GM21515 (cell line): ENCODE measurements at regions not wholly inside any gene's neighbourhood (a gene's known extent, or its start where the extent isn't known, plus 50 kb on each side); places are given as distances from the start of the nearest gene placed in this dataset.
"Not testable (repeated sequence)": the region's sequence is repeated elsewhere in the genome, so short reads cannot be mapped to it uniquely, and the experiment has no call there.

Experiments
- ATAC-seq: cut with Tn5 transposase; IDR thresholded peaks from one replicate; pipeline ENCODE4 v1.9.1; 2021; ENCODE audit not compliant: unreplicated experiment

DNA sequence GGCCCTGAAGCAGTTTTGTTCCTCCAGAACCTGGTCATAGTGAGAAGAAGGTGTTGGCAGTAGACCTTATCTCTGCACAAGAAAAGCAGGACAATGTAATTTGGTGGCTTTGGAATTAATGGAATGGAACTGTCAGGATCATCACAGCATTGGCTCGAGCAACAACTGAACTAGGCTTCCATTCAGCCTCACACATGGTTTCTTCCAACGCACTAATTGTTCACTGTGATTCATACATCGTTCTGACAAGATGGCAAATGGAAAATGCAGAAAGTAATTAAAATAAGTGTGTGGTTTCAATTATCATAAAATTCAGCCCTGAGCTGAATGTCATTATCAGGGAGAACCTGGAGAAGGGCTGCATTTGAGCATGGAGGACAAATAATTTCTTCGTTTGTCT is 80.6 kb downstream of the MFSD1 start:
- no peak for ATAC-seq

GRCh38 chr3:158896729-158897128 is 94.9 kb downstream of the MFSD1 start:
- no peak for ATAC-seq

DNA sequence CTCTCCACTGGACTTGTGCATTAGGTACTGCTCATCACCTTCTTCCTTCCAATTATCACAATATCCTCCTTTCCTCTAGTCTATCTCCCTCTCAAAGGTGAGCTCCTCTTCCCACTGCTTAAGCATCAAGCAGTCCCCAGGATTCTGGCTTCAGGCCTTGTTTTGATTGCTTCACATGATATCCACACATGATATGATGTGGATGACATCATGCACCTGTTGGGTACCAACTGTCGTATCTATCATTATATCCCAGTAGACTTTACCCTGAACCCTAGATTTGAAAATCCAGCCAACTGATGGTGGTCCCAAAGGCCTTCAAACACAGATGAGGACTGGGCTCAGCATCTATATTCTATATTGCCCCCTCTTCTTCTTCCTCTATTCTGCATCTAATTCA is 104.9 kb downstream of the MFSD1 start:
- ATAC-seq = no peak

DNA sequence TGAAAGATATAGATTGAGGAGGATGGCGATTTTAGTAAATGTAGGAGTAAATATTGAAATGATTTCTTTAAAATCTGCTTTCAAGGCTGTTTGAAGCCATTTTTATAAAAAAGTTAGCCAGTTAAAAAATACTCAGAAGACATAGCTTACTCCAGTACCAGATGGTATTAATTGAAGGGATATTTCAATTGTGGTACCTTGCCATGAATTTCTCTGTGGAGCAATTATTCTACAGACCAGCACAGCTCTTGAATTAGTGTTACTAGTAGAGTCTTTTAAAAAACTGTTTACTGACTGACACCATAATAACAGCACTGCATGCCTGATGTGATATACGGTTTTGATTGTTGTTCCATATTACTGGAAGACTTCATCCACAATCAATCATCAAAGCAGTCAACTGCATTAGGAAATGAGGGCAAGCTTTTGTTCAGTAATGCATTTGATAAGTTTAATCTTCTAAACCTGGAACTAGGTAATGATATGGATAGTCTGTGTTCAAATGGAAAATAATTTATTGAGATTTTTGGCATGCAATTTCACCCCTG is 106.4 kb downstream of the MFSD1 start:
- no peak for ATAC-seq

- no peak for ATAC-seq
Observed at GRCh38 chr3:158909870-158910269, 108.0 kb downstream of the MFSD1 start.

- ATAC-seq = no peak
Observed at GRCh38 chr3:158911586-158911985, 109.7 kb downstream of the MFSD1 start.

DNA sequence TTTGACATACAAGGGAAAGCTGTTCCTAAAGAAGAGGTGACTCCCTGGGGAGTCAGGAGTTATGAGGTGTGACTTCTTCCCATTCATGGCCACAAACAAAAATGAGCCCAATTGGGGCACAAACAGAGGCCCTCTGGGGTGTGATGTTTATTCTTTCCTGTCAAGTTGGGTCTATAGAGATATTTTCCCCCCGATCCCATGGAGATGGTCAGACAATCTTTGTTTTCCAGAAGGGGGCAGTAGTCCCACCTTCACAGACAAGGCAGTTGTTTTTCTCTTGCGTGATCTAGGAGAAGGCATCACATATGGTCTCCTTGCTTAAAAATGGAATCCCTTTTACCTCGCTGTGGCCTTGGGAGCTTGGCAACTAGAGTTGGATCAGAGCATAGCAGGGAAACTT is 110.3 kb downstream of the MFSD1 start:
- ATAC-seq = no peak

- ATAC-seq = no peak
Observed at GRCh38 chr3:158912621-158913020, 110.8 kb downstream of the MFSD1 start.

GRCh38 chr3:158916111-158916510 is 114.3 kb downstream of the MFSD1 start:
- no peak for ATAC-seq

DNA sequence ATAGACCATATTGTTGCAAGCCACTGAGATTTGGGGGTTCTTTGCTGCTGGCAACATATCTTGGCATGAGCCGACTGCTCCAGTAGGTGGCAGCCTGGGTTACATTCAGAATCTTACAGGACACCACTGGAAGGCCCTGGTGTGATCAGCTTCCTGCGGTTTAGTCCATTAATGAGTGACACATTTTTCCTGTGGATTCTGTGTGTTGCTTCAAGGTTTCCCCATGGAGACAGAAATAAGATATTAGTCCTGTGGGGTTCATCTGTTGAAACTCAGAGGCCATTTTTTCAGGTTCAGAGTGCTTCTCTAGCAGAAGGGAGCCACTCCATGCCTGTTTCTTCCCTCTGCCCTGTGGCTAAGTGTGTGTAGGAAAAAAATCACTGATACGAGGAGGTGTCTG is 116.2 kb downstream of the MFSD1 start:
- ATAC-seq = peak; percentile 83

GRCh38 chr3:158918451-158918850 is 116.6 kb downstream of the MFSD1 start:
- no peak for ATAC-seq

DNA sequence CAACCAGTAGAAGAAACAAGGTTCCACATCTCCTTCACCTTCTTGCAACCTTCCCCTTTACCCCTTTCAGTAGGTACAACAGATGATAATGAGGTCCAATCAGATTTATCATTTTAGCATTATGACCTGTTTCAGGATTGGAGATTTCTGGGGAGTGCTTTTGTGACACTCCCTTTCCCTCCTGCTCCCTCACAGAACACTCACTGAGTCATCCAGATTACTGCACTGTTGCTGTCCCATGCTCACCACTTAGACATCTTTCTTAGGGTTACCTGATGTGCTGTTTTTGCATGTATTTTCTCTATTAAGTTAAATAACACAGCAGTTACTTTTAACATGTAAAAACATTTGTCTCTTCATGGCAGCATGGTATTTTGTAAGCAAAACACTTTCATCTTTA is 118.5 kb downstream of the MFSD1 start:
- no peak for ATAC-seq

DNA sequence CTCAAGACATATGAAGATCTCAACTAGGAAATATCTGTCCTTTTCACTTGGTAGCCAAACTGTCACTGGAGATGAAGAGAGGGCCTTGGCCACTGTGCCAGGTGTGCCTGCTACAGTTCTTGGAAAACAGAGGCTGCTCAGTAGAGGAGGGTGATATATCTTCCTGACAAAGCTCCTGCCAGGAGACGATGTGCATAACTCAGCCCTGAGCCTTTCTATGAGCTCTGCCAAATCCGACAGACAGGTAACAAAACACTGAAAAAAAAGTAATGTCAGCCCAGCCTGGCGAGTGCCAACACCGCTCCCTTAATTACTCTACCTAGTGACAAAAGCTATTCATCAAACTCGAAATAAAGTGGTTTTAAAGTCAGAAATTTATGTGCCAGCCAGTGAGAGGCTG is 123.2 kb downstream of the MFSD1 start:
- ATAC-seq = no peak

GRCh38 chr3:158925828-158926494 is 124.1 kb downstream of the MFSD1 start:
- no peak for ATAC-seq

- no peak for ATAC-seq
Observed at GRCh38 chr3:158935846-158936245, 134.0 kb downstream of the MFSD1 start.

- ATAC-seq = no peak
Observed at GRCh38 chr3:158936530-158937113, 134.8 kb downstream of the MFSD1 start.

DNA sequence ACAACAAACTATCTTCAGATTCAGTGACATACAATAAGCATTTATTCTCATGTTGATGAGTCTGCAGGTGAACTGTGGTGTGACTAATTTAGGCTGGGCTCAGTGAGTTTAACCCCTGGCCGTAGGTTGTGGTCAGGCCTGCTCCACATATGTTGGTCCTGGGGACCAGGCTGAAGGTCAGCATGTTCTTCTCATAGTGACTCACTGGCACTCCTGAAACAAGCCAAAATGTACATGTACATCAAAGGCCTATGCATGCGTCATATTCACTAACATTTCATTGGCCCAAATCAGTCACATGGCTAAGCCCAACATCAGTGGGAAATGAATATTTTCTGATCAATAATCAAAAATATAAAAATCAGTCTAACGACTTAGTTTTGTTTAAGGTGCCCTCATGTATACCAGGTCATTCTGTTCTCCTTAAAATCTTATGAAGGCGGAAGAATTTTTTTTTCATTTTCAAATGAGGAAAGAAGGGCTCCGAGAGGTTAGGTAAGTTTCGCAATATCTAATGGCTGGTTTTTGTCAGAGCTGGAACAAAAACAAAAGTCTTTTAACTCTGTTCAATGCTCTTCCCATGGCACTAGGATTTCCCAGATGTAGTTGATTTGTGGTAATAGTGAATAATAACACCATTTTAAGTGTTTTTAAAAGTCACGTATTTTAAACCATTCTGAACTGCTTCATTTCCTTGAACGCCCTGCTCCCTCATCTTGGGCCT is 148.5 kb downstream of the MFSD1 start:
- ATAC-seq = no peak

- ATAC-seq = no peak
Observed at GRCh38 chr3:158953131-158953530, 151.3 kb downstream of the MFSD1 start.

GRCh38 chr3:158954420-158954819 is 152.6 kb downstream of the MFSD1 start:
- no peak for ATAC-seq

DNA sequence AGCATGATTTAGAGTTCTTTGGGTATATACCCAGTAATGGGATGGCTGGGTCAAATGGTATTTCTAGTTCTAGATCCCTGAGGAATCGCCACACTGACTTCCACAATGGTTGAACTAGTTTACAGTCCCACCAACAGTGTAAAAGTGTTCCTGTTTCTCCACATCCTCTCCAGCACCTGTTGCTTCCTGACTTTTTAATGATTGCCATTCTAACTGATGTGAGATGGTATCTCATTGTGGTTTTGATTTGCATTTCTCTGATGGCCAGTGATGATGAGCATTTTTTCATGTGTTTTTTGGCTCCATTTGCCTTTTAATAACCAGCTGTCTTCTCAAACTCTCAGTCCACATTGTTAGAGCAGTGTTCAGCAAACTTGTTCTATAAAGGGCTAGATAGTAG is 155.9 kb downstream of the MFSD1 start:
- ATAC-seq = not testable (repeated sequence)

- ATAC-seq = no peak
Observed at GRCh38 chr3:158958873-158959272, 157.0 kb downstream of the MFSD1 start.

- no peak for ATAC-seq
Observed at GRCh38 chr3:158961471-158961870, 159.6 kb downstream of the MFSD1 start.
